Iris pigment epithelial cell (primary cell): ENCODE measurements at regions not wholly inside any gene's neighbourhood (a gene's known extent, or its start where the extent isn't known, plus 50 kb on each side); places are given as distances from the start of the nearest gene placed in this dataset.

Source experiments
- DNase-seq: peaks from one replicate; pipeline ENCODE4 v3.0.0-alpha.2; 2011; ENCODE audit warnings: low read depth

- no peak for DNase-seq
Observed at GRCh38 chr16:65218348-65218747, 96.5 kb upstream of the CDH11 start.

- DNase-seq: peak; percentile 36
Observed at GRCh38 chr16:65213866-65214595, 92.2 kb upstream of the CDH11 start.

GRCh38 chr16:65212791-65213190 lies 90.9 kb upstream of the CDH11 start:
- DNase-seq: no peak

- DNase-seq: no peak
Observed at GRCh38 chr16:65212240-65212639, 90.4 kb upstream of the CDH11 start.

- peak; percentile 12 for DNase-seq
Observed at GRCh38 chr16:65202461-65202860, 80.6 kb upstream of the CDH11 start.

- DNase-seq: no peak
Observed at GRCh38 chr16:65201511-65201910, 79.6 kb upstream of the CDH11 start.

- DNase-seq: peak; percentile 24
Observed at GRCh38 chr16:65200857-65201256, 79.0 kb upstream of the CDH11 start.

- DNase-seq: no peak
Observed at GRCh38 chr16:65200156-65200773, 78.4 kb upstream of the CDH11 start.

GRCh38 chr16:65196420-65197075 lies 74.7 kb upstream of the CDH11 start:
- DNase-seq: no peak

- peak; percentile 34 for DNase-seq
Observed at GRCh38 chr16:65195998-65196397, 74.1 kb upstream of the CDH11 start.

- DNase-seq: no peak
Observed at GRCh38 chr16:65185241-65185778, 63.4 kb upstream of the CDH11 start.

- DNase-seq: no peak
Observed at GRCh38 chr16:65181071-65181561, 59.3 kb upstream of the CDH11 start.

- DNase-seq: peak; percentile 39
Observed at GRCh38 chr16:65178151-65178550, 56.3 kb upstream of the CDH11 start.

- peak; percentile 71 for DNase-seq
Observed at GRCh38 chr16:65176603-65177002, 54.7 kb upstream of the CDH11 start.

GRCh38 chr16:65172356-65172755 lies 50.5 kb upstream of the CDH11 start:
- DNase-seq: no peak
